HG03066 (cell line): ENCODE measurements at regions not wholly inside any gene's neighbourhood (a gene's known extent, or its start where the extent isn't known, plus 50 kb on each side); places are given as distances from the start of the nearest gene placed in this dataset.

Experiments
- ATAC-seq: cut with Tn5 transposase; IDR thresholded peaks from one replicate; pipeline ENCODE4 v1.9.1; 2021; ENCODE audit warnings: low read depth; ENCODE audit not compliant: unreplicated experiment

GRCh38 chr6:133818320-133818719 lies 70.6 kb upstream of the TCF21 start:
- no peak for ATAC-seq

GRCh38 chr6:133820208-133820607 lies 68.7 kb upstream of the TCF21 start:
- no peak for ATAC-seq

DNA sequence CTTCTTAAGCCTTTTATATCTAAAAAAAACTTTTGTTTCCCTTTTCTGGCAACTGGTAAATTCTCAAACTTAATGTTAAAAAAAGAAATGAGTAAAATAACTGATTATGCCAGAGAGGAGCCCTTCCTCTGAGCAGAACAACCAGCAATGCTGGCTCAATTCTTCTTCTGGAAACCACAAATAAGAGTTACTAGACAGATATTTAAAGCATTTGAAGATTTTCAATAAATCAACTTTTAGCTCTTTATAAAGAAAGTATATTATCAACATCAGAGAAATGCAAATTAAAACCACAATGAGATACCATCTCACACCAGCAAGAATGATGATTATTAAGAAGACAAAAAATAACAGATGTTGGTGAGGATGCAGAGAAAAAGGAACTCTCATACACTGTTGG lies 61.1 kb upstream of the TCF21 start:
- no peak for ATAC-seq

GRCh38 chr6:133833949-133834359 lies 55.0 kb upstream of the TCF21 start:
- ATAC-seq, result no peak

GRCh38 chr6:133834472-133835170 lies 54.3 kb upstream of the TCF21 start:
- no peak for ATAC-seq

DNA sequence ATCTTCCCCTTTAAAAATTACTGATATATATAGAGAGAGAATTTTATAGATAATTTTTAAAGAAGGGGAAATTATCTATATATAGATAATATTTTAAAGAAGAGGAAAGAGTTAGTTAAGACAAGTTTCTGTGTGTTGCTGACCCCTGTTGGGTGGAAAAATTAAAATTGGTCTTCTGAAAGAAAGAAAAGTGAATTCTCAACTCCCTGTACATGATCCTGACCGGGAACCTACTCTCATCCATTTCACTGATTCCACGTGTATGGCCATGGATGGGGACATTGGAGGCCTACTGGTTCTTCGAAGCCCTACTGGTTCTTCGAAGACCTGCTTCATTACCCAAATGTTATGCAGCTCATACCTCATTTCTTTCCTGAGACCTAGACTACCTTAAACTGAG lies 53.0 kb upstream of the TCF21 start:
- ATAC-seq, result no peak

- no peak for ATAC-seq
Measured at GRCh38 chr6:133837801-133838349, 51.0 kb upstream of the TCF21 start.
